A549 (cell line): ENCODE measurements at regions not wholly inside any gene's neighbourhood (a gene's known extent, or its start where the extent isn't known, plus 50 kb on each side); places are given as distances from the start of the nearest gene placed in this dataset.

ENCODE experiments used
- EHMT2 ChIP-seq: fragments of 200-600 bp; sonication (generic); IDR thresholded peaks from 2 replicates; pipeline ENCODE4 v1.6.1; 2016; ENCODE audit warnings: antibody characterized with exemption, low read depth, mild to moderate bottlenecking, moderate library complexity
- EP300 ChIP-seq, 2 experiments: fragments of >200 bp; sonication (Bioruptor Twin); formaldehyde crosslinking; IDR thresholded peaks; 2 replicates in 1 of 2; 3 replicates in 1 of 2; pipeline ENCODE4 v1.6.1; 2016 to 2017
- POLR2AphosphoS2 ChIP-seq: conservative IDR thresholded peaks from 2 replicates; pipeline ENCODE4 v1.6.1; 2012; ENCODE audit warnings: low read length, improper control_type of control experiment, inconsistent platforms
- RCOR1 ChIP-seq: fragments of 150-350 bp; IDR thresholded peaks from 2 replicates; pipeline ENCODE4 v1.6.1; 2014; ENCODE audit warnings: antibody characterized with exemption, low read length, low read depth
- ZC3H11A ChIP-seq: fragments of 450-650 bp; IDR thresholded peaks from 2 replicates; pipeline ENCODE4 v1.6.1; 2014; ENCODE audit warnings: antibody characterized with exemption, mild to moderate bottlenecking
- ZFP36 ChIP-seq: fragments of 450-650 bp; IDR thresholded peaks from 2 replicates; pipeline ENCODE4 v1.6.1; 2014; ENCODE audit warnings: borderline replicate concordance; ENCODE audit not compliant: partially characterized antibody
- TF ChIP-seq, protein P1 (sequence below): IDR thresholded peaks from 2 replicates; pipeline ENCODE4 v1.6.1; 2012
- TF ChIP-seq, protein P2 (sequence below): fragments of 200-600 bp; sonication (generic); IDR thresholded peaks from 2 replicates; pipeline ENCODE4 v1.6.1; 2016; ENCODE audit warnings: antibody characterized with exemption, mild to moderate bottlenecking, moderate library complexity
- TF ChIP-seq, protein P3 (sequence below): fragments of >200 bp; sonication (Bioruptor Twin); formaldehyde crosslinking; IDR thresholded peaks from 3 replicates; pipeline ENCODE4 v1.5.1; 2016

DNA sequence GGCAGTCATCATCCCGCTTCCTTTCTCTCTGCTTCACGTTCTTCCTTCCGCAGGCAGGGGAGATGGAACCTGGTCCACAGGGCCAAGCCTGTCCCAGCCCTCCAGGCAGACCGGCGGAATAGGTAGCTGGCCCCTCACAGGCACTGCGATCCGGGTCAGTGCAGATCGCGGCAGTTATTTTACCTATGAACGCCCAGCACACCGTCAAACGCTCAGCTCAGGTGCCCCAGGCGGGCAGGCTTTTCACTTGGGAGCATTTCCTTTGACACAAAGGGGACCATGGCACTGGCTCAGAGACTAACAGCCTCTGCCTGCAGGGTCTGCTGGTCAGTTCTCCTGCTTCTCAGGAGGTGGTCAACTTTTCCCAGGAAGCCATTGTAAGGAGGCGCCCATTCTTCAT, 97.0 kb upstream of the ZNF98 start:
- TF ChIP-seq EP300 (IDR thresholded peaks at IDR 0.05) = no peak
- TF ChIP-seq ZFP36 = no peak
- TF ChIP-seq, protein P1, sequence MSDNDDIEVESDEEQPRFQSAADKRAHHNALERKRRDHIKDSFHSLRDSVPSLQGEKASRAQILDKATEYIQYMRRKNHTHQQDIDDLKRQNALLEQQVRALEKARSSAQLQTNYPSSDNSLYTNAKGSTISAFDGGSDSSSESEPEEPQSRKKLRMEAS = no peak
- TF ChIP-seq, protein P2, sequence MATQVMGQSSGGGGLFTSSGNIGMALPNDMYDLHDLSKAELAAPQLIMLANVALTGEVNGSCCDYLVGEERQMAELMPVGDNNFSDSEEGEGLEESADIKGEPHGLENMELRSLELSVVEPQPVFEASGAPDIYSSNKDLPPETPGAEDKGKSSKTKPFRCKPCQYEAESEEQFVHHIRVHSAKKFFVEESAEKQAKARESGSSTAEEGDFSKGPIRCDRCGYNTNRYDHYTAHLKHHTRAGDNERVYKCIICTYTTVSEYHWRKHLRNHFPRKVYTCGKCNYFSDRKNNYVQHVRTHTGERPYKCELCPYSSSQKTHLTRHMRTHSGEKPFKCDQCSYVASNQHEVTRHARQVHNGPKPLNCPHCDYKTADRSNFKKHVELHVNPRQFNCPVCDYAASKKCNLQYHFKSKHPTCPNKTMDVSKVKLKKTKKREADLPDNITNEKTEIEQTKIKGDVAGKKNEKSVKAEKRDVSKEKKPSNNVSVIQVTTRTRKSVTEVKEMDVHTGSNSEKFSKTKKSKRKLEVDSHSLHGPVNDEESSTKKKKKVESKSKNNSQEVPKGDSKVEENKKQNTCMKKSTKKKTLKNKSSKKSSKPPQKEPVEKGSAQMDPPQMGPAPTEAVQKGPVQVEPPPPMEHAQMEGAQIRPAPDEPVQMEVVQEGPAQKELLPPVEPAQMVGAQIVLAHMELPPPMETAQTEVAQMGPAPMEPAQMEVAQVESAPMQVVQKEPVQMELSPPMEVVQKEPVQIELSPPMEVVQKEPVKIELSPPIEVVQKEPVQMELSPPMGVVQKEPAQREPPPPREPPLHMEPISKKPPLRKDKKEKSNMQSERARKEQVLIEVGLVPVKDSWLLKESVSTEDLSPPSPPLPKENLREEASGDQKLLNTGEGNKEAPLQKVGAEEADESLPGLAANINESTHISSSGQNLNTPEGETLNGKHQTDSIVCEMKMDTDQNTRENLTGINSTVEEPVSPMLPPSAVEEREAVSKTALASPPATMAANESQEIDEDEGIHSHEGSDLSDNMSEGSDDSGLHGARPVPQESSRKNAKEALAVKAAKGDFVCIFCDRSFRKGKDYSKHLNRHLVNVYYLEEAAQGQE = no peak
- TF ChIP-seq, protein P3, sequence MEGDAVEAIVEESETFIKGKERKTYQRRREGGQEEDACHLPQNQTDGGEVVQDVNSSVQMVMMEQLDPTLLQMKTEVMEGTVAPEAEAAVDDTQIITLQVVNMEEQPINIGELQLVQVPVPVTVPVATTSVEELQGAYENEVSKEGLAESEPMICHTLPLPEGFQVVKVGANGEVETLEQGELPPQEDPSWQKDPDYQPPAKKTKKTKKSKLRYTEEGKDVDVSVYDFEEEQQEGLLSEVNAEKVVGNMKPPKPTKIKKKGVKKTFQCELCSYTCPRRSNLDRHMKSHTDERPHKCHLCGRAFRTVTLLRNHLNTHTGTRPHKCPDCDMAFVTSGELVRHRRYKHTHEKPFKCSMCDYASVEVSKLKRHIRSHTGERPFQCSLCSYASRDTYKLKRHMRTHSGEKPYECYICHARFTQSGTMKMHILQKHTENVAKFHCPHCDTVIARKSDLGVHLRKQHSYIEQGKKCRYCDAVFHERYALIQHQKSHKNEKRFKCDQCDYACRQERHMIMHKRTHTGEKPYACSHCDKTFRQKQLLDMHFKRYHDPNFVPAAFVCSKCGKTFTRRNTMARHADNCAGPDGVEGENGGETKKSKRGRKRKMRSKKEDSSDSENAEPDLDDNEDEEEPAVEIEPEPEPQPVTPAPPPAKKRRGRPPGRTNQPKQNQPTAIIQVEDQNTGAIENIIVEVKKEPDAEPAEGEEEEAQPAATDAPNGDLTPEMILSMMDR = no peak
- no peak for TF ChIP-seq EHMT2
- no peak for TF ChIP-seq RCOR1
- no peak for TF ChIP-seq POLR2AphosphoS2
- no peak for TF ChIP-seq ZC3H11A
